ENCODE measurements at regions not wholly inside any gene's neighbourhood (a gene's known extent, or its start where the extent isn't known, plus 50 kb on each side); places are given as distances from the start of the nearest gene placed in this dataset.
"Not testable (repeated sequence)": the region's sequence is repeated elsewhere in the genome, so short reads cannot be mapped to it uniquely, and the experiment has no call there.

DNA sequence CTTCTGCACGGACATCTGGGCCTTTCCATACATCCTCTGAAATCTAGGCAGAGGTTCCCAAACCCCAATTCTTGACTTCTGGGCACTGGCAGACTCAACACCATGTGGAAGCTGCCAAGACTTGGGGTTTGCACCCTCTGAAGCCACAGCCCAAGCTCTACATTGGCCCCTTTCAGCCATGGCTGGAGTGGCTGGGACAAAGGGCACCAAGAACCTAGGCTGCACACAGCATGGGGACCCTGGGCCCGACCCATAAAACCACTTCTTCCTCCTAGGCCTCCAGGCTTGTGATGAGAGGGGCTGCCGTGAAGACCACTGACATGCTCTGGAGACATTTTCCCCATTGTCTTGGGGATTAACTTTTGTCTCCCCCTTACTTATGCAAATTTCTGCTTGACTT, 158.0 kb downstream of the GNAI1 start:
- not testable (repeated sequence) for DNase-seq (ENCODE audit: low read depth)

DNA sequence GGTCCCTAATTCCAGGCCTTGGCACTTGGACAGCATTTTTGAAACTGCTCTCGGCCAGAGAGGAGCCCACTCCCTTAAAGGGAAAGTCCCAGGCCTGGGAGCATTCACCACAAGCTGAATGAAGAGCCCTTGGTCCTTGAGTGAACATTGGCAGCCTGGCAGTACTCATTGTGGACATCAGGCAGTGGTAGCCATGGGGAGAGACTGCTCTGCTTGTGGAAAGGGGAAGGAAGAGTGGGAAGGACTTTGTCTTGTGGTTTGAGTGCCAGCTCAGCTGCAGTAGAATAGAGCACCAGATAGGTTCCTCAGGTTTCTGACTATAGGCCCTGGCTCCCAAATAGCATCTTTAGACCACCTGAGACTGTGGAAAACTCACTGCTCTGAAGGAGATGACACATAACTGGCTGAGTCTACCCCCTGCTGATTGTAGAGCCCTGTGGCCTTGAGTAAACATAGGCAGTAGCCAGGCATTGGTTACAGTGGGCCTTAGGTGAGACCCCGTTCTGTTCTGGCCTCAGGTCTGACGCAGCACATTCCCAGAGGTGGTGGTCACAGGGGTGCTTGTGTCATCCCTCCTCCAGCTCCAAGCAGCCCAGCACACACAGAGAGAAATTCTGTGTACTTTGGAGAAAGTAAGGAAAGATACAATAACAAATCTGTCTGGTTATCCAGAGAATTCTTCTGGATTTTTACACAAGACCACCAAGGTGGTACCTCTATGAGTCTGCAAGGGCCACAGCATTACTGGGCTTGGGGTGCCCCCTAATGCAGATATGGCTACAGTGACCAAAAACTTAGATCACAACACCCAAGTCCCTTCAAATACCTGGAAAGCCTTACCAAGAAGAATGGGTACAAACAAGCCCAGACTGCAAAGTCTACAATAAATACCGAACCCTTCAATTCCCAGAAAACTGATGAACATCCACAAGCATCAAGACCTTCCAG, 153.8 kb downstream of the GNAI1 start:
- DNase-seq (ENCODE audit: low read depth), result peak; percentile 91

DNA sequence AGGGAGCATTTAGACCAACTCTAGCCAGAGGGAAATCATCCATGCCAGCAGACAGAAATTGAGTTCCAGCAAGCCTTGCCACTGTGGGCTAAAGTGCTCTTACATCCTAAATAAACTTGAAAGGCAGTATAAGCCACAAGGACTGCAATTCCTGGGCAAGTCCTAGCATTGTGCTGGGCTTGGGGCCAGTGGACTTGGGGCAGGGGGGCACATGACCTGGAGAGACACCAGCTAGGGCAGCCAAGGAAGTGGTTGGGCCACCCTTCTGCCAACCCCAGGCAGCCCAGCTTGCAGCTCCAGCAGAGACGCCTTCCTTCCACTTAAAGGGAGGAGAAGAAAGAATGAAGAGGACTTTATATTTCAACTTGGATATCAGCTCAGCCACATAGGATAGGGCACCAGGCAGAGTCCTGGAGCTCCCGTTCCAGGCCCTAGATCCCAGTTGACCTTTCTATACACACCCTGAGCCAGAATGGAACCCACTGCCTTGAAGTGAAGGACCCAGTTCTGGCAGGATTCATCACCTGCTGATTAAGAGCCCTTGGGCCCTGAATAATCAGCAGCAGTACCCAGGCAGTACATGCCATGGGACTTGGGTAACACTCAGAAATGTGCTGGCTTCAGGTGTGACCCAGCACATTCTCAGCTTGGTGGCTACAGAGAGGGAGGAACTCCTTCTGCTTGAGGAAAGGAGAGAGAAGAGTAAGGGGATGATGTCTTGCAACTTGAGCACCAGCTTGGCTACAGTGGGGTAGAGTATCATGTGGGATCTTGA, 153.0 kb downstream of the GNAI1 start:
- peak; percentile 37 for DNase-seq (ENCODE audit: low read depth)

DNA sequence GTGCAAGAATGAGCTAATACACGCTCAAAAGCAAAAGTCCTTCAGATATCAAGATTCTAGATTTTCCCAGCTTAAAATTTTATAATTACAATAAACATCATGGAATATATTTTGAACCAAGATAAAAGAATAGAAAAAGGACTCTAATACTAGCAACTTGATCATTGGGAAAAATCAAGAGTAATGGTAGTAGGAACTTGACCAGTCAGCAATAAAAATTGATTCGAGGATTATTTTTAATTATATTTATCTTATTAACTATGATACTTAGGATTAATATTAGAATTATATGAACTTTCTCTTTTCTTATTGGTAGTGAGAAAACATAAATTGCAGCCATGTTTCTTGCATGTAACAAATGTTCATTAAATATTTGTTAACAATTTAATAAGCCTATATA, 152.0 kb downstream of the GNAI1 start:
- no peak for DNase-seq (ENCODE audit: low read depth)

DNA sequence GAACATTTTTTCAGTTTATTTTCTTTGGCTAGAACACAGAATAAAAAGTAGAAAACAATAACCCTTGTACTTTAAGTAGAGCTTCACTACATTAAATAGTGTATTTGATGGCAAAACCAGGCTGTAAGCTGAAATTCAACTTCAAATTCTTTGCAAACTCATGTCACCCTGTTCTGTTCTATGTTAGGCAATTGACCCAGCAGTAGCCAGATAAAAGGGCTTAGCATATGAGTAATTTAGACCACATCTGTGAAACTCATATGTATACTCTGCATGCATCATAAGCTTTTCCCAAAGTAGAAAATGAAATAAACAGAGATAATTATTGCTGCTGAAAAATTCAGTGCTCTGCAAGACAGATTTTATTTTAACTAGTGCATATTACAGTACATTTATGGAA, 150.2 kb downstream of the GNAI1 start:
- DNase-seq (ENCODE audit: low read depth), result peak; percentile 62

DNA sequence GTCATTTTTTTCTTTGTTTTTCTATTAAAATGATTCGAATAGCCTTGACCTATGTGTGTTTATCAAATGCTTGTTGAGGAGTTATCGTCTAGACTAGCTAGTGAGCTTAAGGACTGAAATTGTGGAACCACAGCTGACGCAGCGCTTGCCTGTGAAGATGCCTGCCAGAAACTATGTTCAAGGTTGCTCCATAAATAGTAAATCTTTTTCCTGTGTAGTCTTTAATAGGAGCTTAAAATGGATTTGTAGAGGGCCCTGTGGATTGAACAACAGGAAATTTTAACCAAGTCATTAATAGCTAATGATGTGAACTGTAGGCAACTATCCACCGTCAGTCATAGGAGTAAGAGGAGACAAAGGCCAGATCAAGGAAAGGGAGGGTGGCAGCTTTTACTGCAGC, 145.1 kb downstream of the GNAI1 start:
- DNase-seq (ENCODE audit: low read depth), result no peak

DNA sequence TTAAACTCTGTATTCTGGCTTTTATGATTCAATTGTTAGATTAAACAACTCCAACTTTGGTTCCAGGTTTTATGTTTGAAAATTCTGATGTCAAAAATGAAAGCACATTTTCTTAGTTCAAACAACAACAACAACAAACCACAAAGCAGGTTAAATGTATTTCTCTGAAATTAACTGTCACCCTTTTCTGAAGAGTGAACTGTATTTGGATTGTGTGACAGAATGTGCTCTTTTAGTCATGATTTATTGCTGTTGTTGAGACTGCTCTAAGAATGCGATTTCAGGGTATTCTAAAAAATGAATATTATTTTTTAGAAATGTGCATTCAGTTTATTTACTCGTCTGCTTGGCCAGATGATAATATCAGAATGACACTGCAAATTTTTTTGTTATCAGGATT, 144.1 kb downstream of the GNAI1 start:
- peak; percentile 14 for DNase-seq (ENCODE audit: low read depth)

DNA sequence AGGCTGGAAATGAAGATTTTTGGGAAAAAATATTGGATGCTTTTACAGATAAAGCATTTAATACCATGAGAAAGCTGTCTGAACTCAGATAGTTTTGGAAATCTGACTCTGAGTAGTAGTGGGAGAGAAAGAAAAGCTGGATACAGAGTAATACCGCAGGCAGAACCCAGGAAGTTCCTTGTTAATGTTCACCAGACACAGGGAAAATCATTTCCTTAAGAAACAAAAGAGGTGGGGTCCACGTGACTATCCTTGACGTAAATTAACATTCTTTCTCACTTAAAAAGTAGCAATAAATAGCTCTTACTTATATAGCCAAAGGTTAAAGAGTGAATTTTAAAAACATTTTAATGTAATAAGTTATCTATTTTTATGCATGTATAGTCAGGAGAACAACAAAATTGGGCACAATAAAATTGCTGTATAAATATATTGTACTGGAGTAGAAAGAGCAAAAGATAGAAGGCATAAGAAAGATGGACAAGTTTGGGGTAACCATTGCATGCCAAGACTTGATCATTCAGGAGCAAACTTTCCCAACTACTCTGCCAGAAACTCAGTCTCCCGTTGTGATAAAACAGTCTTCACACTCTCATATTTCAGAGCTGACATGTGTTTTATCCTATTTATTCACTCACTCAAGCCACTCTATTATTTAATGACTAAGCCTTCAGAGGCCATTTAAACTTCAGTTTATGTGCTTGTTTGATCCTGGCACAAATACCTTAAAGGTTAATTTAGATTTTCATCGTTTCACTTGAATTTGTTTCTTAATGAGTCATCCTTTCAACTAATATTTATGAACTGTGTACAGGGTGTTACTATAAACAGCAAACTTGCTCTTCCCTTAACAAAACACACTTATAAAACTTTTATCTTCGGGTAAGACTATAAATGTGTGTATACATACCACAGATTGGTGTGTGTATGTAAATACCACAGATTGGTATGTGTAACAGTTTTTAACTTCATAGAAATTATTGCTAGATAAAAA, 143.1 kb downstream of the GNAI1 start:
- peak; percentile 87 for DNase-seq (ENCODE audit: low read depth)
